OCI-LY7 (cell line): ENCODE measurements at regions not wholly inside any gene's neighbourhood (a gene's known extent, or its start where the extent isn't known, plus 50 kb on each side); places are given as distances from the start of the nearest gene placed in this dataset.

Experiments
- CTCF ChIP-seq: fragments of 200-600 bp; sonication (generic); conservative IDR thresholded peaks from 2 replicates; pipeline ENCODE4 v1.5.1; 2014; ENCODE audit warnings: mild to moderate bottlenecking, antibody characterized with exemption, low read length, moderate library complexity, mixed read lengths
- EZH2phosphoT487 ChIP-seq: fragments of 200-600 bp; sonication (generic); IDR thresholded peaks from 2 replicates; pipeline ENCODE4 v1.6.1; 2018; ENCODE audit warnings: low read depth, borderline replicate concordance, mild to moderate bottlenecking, mixed run types, antibody characterized with exemption, low read length, moderate library complexity, mixed read lengths

GRCh38 chr21:38973552-38973951, 167.8 kb downstream of the ETS2 start:
- TF ChIP-seq EZH2phosphoT487 (no peak), CTCF (no peak)
